OCI-LY1 (cell line): ENCODE measurements at regions not wholly inside any gene's neighbourhood (a gene's known extent, or its start where the extent isn't known, plus 50 kb on each side); places are given as distances from the start of the nearest gene placed in this dataset.

Experiments used
- H2AFZ ChIP-seq: fragments of 200-600 bp; sonication (generic), shearing (Covaris generic); 2 replicates; pipeline ENCODE4 v1.6.0; 2014; ENCODE audit warnings: antibody characterized with exemption, mild to moderate bottlenecking, low read length
- H3F3A ChIP-seq: fragments of 200-600 bp; sonication (generic), shearing (Covaris generic); 2 replicates; pipeline ENCODE4 v1.6.0; 2014; ENCODE audit warnings: mild to moderate bottlenecking, antibody characterized with exemption, low read length, moderate library complexity; ENCODE audit not compliant: insufficient read depth
- H3K27ac ChIP-seq: fragments of 200-600 bp; sonication (generic); 2 replicates; pipeline ENCODE4 v1.5.1; 2014; ENCODE audit warnings: low read length, mixed run types, mild to moderate bottlenecking, low read depth; ENCODE audit not compliant: poor library complexity, severe bottlenecking
- H3K27me3 ChIP-seq: fragments of 200-600 bp; sonication (generic); 2 replicates; pipeline ENCODE4 v1.6.0; 2014; ENCODE audit warnings: antibody characterized with exemption, mild to moderate bottlenecking, low read length, moderate library complexity; ENCODE audit not compliant: insufficient read depth
- H3K36me3 ChIP-seq: fragments of 200-600 bp; sonication (generic); 2 replicates; pipeline ENCODE4 v1.6.1; 2014; ENCODE audit warnings: mild to moderate bottlenecking, antibody characterized with exemption, low read length, moderate library complexity, mixed read lengths; ENCODE audit not compliant: insufficient read depth
- H3K4me1 ChIP-seq: fragments of 200-600 bp; sonication (generic); 2 replicates; pipeline ENCODE4 v1.5.1; 2014; ENCODE audit warnings: mild to moderate bottlenecking, low read length, moderate library complexity; ENCODE audit not compliant: insufficient read depth, severe bottlenecking
- H3K4me2 ChIP-seq: fragments of 200-600 bp; sonication (generic), shearing (Covaris generic); 2 replicates; pipeline ENCODE4 v1.6.1; 2014; ENCODE audit warnings: low read length
- H3K4me3 ChIP-seq: fragments of 200-600 bp; sonication (generic); 2 replicates; pipeline ENCODE4 v1.5.1; 2014; ENCODE audit warnings: low read length, low read depth, mild to moderate bottlenecking, mixed read lengths; ENCODE audit not compliant: poor library complexity, severe bottlenecking
- H3K79me2 ChIP-seq: fragments of 200-600 bp; shearing (Covaris generic); 2 replicates; pipeline ENCODE4 v1.6.1; 2016; ENCODE audit warnings: mixed run types, low read length, mixed read lengths; ENCODE audit not compliant: insufficient read depth
- H3K9ac ChIP-seq: fragments of 200-600 bp; sonication (generic), shearing (Covaris generic); 2 replicates; pipeline ENCODE4 v1.6.1; 2014; ENCODE audit warnings: mild to moderate bottlenecking, low read length, mixed read lengths
- H3K9me2 ChIP-seq: fragments of 200-600 bp; sonication (generic), shearing (Covaris generic); 2 replicates; pipeline ENCODE4 v1.6.1; 2014; ENCODE audit warnings: low read depth, mild to moderate bottlenecking, low read length, mixed read lengths
- H3K9me3 ChIP-seq: fragments of 200-600 bp; shearing (Covaris generic); 2 replicates; pipeline ENCODE4 v1.6.1; 2014; ENCODE audit warnings: low read length, mixed read lengths
- H4K20me1 ChIP-seq: fragments of 200-600 bp; sonication (generic), shearing (Covaris generic); 2 replicates; pipeline ENCODE4 v1.6.0; 2016; ENCODE audit warnings: mild to moderate bottlenecking, low read length; ENCODE audit not compliant: insufficient read depth
- EZH2 ChIP-seq: fragments of 200-600 bp; sonication (generic), shearing (Covaris generic); IDR thresholded peaks from 2 replicates; pipeline ENCODE4 v1.8.0; 2017; ENCODE audit warnings: borderline replicate concordance, mixed run types, mild to moderate bottlenecking, antibody characterized with exemption, low read length, moderate library complexity, mixed read lengths
- TF ChIP-seq, protein P1 (sequence below): fragments of 200-600 bp; sonication (generic), shearing (Covaris generic); IDR thresholded peaks from 2 replicates; pipeline ENCODE4 v1.5.1; 2017; ENCODE audit warnings: mild to moderate bottlenecking, antibody characterized with exemption, low read length, moderate library complexity, mixed read lengths

DNA sequence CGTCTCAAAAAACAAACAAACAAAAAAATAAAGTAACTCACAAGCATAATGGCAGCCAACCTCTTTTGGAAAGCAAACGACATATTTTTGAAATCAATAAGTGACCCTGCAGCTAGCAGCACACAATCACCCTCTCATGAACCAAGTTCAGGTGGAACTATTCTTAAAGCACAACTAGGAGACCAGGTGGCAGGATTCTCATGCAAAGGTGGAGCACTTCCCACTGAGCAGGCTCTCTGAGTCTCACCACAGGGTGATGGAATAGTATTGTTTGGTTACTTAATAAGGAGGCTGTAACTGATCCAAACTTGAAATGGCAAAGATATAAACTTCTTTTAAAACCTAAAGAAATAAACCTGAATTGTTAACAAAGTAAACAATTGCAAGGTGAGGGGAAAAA lies 1293.1 kb downstream of the PCDH19 start:
- H3F3A ChIP-seq, result no peaks in the 10 kb centered on the region
- H3K9me2 ChIP-seq, result no peaks in the 10 kb centered on the region
- no peaks in the 10 kb centered on the region for H3K27me3 ChIP-seq
- no peak overlapping the region for H3K4me2 ChIP-seq
- no peaks in the 10 kb centered on the region for H3K9me3 ChIP-seq
- H3K9ac ChIP-seq, result no peak overlapping the region
- H3K36me3 ChIP-seq, result no peaks in the 10 kb centered on the region
- H3K79me2 ChIP-seq, result no peaks in the 10 kb centered on the region
- no peak for TF ChIP-seq EZH2
- TF ChIP-seq, protein P1, sequence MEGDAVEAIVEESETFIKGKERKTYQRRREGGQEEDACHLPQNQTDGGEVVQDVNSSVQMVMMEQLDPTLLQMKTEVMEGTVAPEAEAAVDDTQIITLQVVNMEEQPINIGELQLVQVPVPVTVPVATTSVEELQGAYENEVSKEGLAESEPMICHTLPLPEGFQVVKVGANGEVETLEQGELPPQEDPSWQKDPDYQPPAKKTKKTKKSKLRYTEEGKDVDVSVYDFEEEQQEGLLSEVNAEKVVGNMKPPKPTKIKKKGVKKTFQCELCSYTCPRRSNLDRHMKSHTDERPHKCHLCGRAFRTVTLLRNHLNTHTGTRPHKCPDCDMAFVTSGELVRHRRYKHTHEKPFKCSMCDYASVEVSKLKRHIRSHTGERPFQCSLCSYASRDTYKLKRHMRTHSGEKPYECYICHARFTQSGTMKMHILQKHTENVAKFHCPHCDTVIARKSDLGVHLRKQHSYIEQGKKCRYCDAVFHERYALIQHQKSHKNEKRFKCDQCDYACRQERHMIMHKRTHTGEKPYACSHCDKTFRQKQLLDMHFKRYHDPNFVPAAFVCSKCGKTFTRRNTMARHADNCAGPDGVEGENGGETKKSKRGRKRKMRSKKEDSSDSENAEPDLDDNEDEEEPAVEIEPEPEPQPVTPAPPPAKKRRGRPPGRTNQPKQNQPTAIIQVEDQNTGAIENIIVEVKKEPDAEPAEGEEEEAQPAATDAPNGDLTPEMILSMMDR, result no peak
- H3K4me1 ChIP-seq, result no peaks in the 10 kb centered on the region
- H2AFZ ChIP-seq, result no peak overlapping the region
- no peaks in the 10 kb centered on the region for H4K20me1 ChIP-seq
- H3K27ac ChIP-seq, result no peak overlapping the region
- no peak overlapping the region for H3K4me3 ChIP-seq

GRCh38 chrX:99095965-99096635 lies 1314.0 kb downstream of the PCDH19 start:
- Histone ChIP-seq H3K79me2 (no peaks in the 10 kb centered on the region), H2AFZ (no peak overlapping the region), H3F3A (no peaks in the 10 kb centered on the region), H3K27me3 (no peaks in the 10 kb centered on the region), H3K9me3 (no peaks in the 10 kb centered on the region), H3K4me1 (no peaks in the 10 kb centered on the region), H3K36me3 (no peaks in the 10 kb centered on the region), H3K9ac (no peak overlapping the region), H3K4me2 (no peak overlapping the region), H3K27ac (no peak overlapping the region), H3K9me2 (no peaks in the 10 kb centered on the region), H3K4me3 (no peak overlapping the region), H4K20me1 (no peaks in the 10 kb centered on the region)
- TF ChIP-seq EZH2, result no peak
- TF ChIP-seq, protein P1, result no peak

- Histone ChIP-seq H3K79me2 (no peaks in the 10 kb centered on the region), H3K27me3 (no peaks in the 10 kb centered on the region), H3K4me2 (no peak overlapping the region), H3K9ac (no peak overlapping the region), H3F3A (no peaks in the 10 kb centered on the region), H3K27ac (no peak overlapping the region), H2AFZ (no peak overlapping the region), H3K9me2 (no peaks in the 10 kb centered on the region), H3K4me3 (no peak overlapping the region), H4K20me1 (no peaks in the 10 kb centered on the region), H3K9me3 (no peaks in the 10 kb centered on the region), H3K36me3 (no peaks in the 10 kb centered on the region), H3K4me1 (no peaks in the 10 kb centered on the region)
- TF ChIP-seq, protein P1, result no peak
- no peak for TF ChIP-seq EZH2
These were observed 1318.6 kb downstream of the PCDH19 start for GRCh38 chrX:99091459-99091858.
